Activated CD4-positive, alpha-beta memory T cell treated with anti-CD3 and anti-CD28 coated beads for 36 hours (primary cell): ENCODE measurements at regions not wholly inside any gene's neighbourhood (a gene's known extent, or its start where the extent isn't known, plus 50 kb on each side); places are given as distances from the start of the nearest gene placed in this dataset.

Source experiments
- CTCF ChIA-PET: fragments of 350-600 bp; sonication (Branson Sonifier 250); formaldehyde crosslinking; loops from one replicate; lab custom pipeline; 2021; ENCODE audit warnings: antibody characterized with exemption, inconsistent platforms; lab: Charles Lee
- POLR2A ChIA-PET: fragments of 350-600 bp; sonication (Branson Sonifier 250); formaldehyde crosslinking; loops from one replicate; lab custom pipeline; 2021; ENCODE audit warnings: antibody characterized with exemption; lab: Charles Lee
- DNase-seq: peaks from one replicate; pipeline ENCODE4 v3.0.0-alpha.2; 2020
- H3K27ac Mint-ChIP-seq: one replicate; pipeline ENCODE4 v1.8.0; 2021; ENCODE audit warnings: mixed read lengths
- H3K27me3 Mint-ChIP-seq: one replicate; pipeline ENCODE4 v1.8.0; 2021; ENCODE audit warnings: mixed read lengths
- H3K36me3 Mint-ChIP-seq: one replicate; pipeline ENCODE4 v1.8.0; 2021; ENCODE audit warnings: mixed read lengths
- H3K4me1 Mint-ChIP-seq: one replicate; pipeline ENCODE4 v1.8.0; 2021; ENCODE audit warnings: low read depth, mixed read lengths
- H3K4me3 Mint-ChIP-seq: one replicate; pipeline ENCODE4 v1.8.0; 2021; ENCODE audit warnings: mild to moderate bottlenecking, mixed read lengths
- H3K9me3 Mint-ChIP-seq: one replicate; pipeline ENCODE4 v1.8.0; 2021; ENCODE audit warnings: mixed read lengths
- intact Hi-C: fragments of 100-400 bp; cut with micrococcal nuclease; formaldehyde crosslinking; loops from one replicate; pipeline ENCODE4 v1.15.1; 2023

- no peak for DNase-seq
- peaks cover 4% of the 10 kb centered on the region for H3K9me3 Mint-ChIP-seq
- ChIA-PET POLR2A (no interaction called here), CTCF (no interaction called here)
- H3K4me3 Mint-ChIP-seq: no peak overlapping the region
- no peak overlapping the region for H3K27ac Mint-ChIP-seq
- H3K4me1 Mint-ChIP-seq: no peaks in the 10 kb centered on the region
- peaks cover 13% of the 10 kb centered on the region for H3K27me3 Mint-ChIP-seq
- intact Hi-C loops: no loop called here
- H3K36me3 Mint-ChIP-seq: no peaks in the 10 kb centered on the region
Measured at GRCh38 chr10:14468023-14468441, 137.3 kb upstream of the FRMD4A start.

GRCh38 chr10:14466257-14466656, 135.5 kb upstream of the FRMD4A start:
- DNase-seq: no peak
- intact Hi-C loops: no loop called here
- Mint-ChIP-seq H3K9me3 (peaks cover 4% of the 10 kb centered on the region), H3K4me1 (no peaks in the 10 kb centered on the region), H3K27ac (no peak overlapping the region), H3K27me3 (peaks cover 12% of the 10 kb centered on the region), H3K36me3 (no peaks in the 10 kb centered on the region), H3K4me3 (no peak overlapping the region)
- CTCF ChIA-PET: interaction anchor here (0.6 kb wide), 1 partner anchor 169 kb away, joined by 3 read pairs; no protein-coding TSS in a partner anchor
- POLR2A ChIA-PET: no interaction called here

GRCh38 chr10:14460447-14460846, 129.7 kb upstream of the FRMD4A start:
- Mint-ChIP-seq H3K9me3 (peaks cover 11% of the 10 kb centered on the region), H3K36me3 (no peaks in the 10 kb centered on the region), H3K27me3 (peaks cover 3% of the 10 kb centered on the region), H3K27ac (no peak overlapping the region), H3K4me3 (no peak overlapping the region), H3K4me1 (no peaks in the 10 kb centered on the region)
- POLR2A ChIA-PET: no interaction called here
- intact Hi-C loops: no loop called here
- no peak for DNase-seq
- CTCF ChIA-PET: interaction anchor here (1.7 kb wide), 1 partner anchor 263 kb away, joined by 3 read pairs; no protein-coding TSS in a partner anchor

- no peaks in the 10 kb centered on the region for H3K4me1 Mint-ChIP-seq
- POLR2A ChIA-PET: no interaction called here
Measured at GRCh38 chr10:14459665-14460064, 128.9 kb upstream of the FRMD4A start.

GRCh38 chr10:14456870-14457266, 126.1 kb upstream of the FRMD4A start:
- H3K27me3 Mint-ChIP-seq: peaks cover 3% of the 10 kb centered on the region
- intact Hi-C loops: no loop called here
- no peaks in the 10 kb centered on the region for H3K4me1 Mint-ChIP-seq
- H3K36me3 Mint-ChIP-seq: no peaks in the 10 kb centered on the region
- CTCF ChIA-PET: no interaction called here
- DNase-seq: no peak
- POLR2A ChIA-PET: no interaction called here
- H3K9me3 Mint-ChIP-seq: peaks cover 7% of the 10 kb centered on the region
- no peak overlapping the region for H3K27ac Mint-ChIP-seq
- no peak overlapping the region for H3K4me3 Mint-ChIP-seq

More at GRCh38 chr10:14459665-14460064, 128.9 kb upstream of the FRMD4A start:
- no peak for DNase-seq
- H3K4me3 Mint-ChIP-seq: no peak overlapping the region
- no peaks in the 10 kb centered on the region for H3K36me3 Mint-ChIP-seq
- H3K27ac Mint-ChIP-seq: no peak overlapping the region
- intact Hi-C loops: no loop called here
- CTCF ChIA-PET: interaction anchor here (1.7 kb wide), 1 partner anchor 262 kb away, joined by 3 read pairs; no protein-coding TSS in a partner anchor
- H3K27me3 Mint-ChIP-seq: peaks cover 3% of the 10 kb centered on the region
- H3K9me3 Mint-ChIP-seq: peaks cover 11% of the 10 kb centered on the region

- ChIA-PET CTCF (no interaction called here), POLR2A (no interaction called here)
- no peak overlapping the region for H3K27ac Mint-ChIP-seq
- no peaks in the 10 kb centered on the region for H3K27me3 Mint-ChIP-seq
- intact Hi-C loops: no loop called here
- peaks cover 7% of the 10 kb centered on the region for H3K9me3 Mint-ChIP-seq
- no peak for DNase-seq
- H3K36me3 Mint-ChIP-seq: no peaks in the 10 kb centered on the region
- H3K4me1 Mint-ChIP-seq: no peaks in the 10 kb centered on the region
- no peak overlapping the region for H3K4me3 Mint-ChIP-seq
Measured at GRCh38 chr10:14456218-14456869, 125.6 kb upstream of the FRMD4A start.

GRCh38 chr10:14454629-14455028, 123.9 kb upstream of the FRMD4A start:
- CTCF ChIA-PET: no interaction called here

GRCh38 chr10:14454206-14454605, 123.5 kb upstream of the FRMD4A start:
- H3K4me1 Mint-ChIP-seq: no peaks in the 10 kb centered on the region
- intact Hi-C loops: no loop called here
- H3K4me3 Mint-ChIP-seq: no peak overlapping the region
- CTCF ChIA-PET: interaction anchor here (0.5 to 1.2 kb wide), 3 partner anchors 113 to 256 kb away, joined by 3 read pairs; no protein-coding TSS in a partner anchor
- no peak for DNase-seq
- H3K9me3 Mint-ChIP-seq: peaks cover 7% of the 10 kb centered on the region
- H3K36me3 Mint-ChIP-seq: no peaks in the 10 kb centered on the region
- no peak overlapping the region for H3K27ac Mint-ChIP-seq
- H3K27me3 Mint-ChIP-seq: no peaks in the 10 kb centered on the region
- POLR2A ChIA-PET: interaction anchor here (1.2 kb wide), 1 partner anchor 269 kb away, joined by 4 read pairs; no protein-coding TSS in a partner anchor

More at GRCh38 chr10:14454629-14455028, 123.9 kb upstream of the FRMD4A start:
- Mint-ChIP-seq H3K4me1 (no peaks in the 10 kb centered on the region), H3K9me3 (peaks cover 7% of the 10 kb centered on the region), H3K36me3 (no peaks in the 10 kb centered on the region), H3K4me3 (no peak overlapping the region), H3K27ac (no peak overlapping the region), H3K27me3 (no peaks in the 10 kb centered on the region)
- DNase-seq: no peak
- POLR2A ChIA-PET: interaction anchor here (1.2 kb wide), 1 partner anchor 269 kb away, joined by 4 read pairs; no protein-coding TSS in a partner anchor
- intact Hi-C loops: no loop called here

- Mint-ChIP-seq H3K27me3 (no peaks in the 10 kb centered on the region), H3K9me3 (peaks cover 7% of the 10 kb centered on the region), H3K4me3 (no peak overlapping the region), H3K36me3 (no peaks in the 10 kb centered on the region), H3K27ac (no peak overlapping the region), H3K4me1 (no peaks in the 10 kb centered on the region)
- DNase-seq: no peak
- ChIA-PET POLR2A (no interaction called here), CTCF (interaction anchor here (0.5 to 1.2 kb wide), 3 partner anchors 112 to 255 kb away, joined by 3 read pairs; no protein-coding TSS in a partner anchor)
- intact Hi-C loops: no loop called here
Measured at GRCh38 chr10:14453593-14453992, 122.9 kb upstream of the FRMD4A start.

GRCh38 chr10:14451341-14451740, 120.6 kb upstream of the FRMD4A start:
- intact Hi-C loops: no loop called here
- CTCF ChIA-PET: no interaction called here
- H3K9me3 Mint-ChIP-seq: no peaks in the 10 kb centered on the region
- no peaks in the 10 kb centered on the region for H3K36me3 Mint-ChIP-seq
- no peak for DNase-seq
- H3K27me3 Mint-ChIP-seq: no peaks in the 10 kb centered on the region
- no peaks in the 10 kb centered on the region for H3K4me1 Mint-ChIP-seq
- POLR2A ChIA-PET: no interaction called here
- no peak overlapping the region for H3K27ac Mint-ChIP-seq
- no peak overlapping the region for H3K4me3 Mint-ChIP-seq

- Mint-ChIP-seq H3K4me1 (no peaks in the 10 kb centered on the region), H3K27me3 (no peaks in the 10 kb centered on the region), H3K27ac (no peak overlapping the region), H3K36me3 (no peaks in the 10 kb centered on the region), H3K4me3 (no peak overlapping the region), H3K9me3 (no peaks in the 10 kb centered on the region)
- DNase-seq: no peak
- ChIA-PET CTCF (no interaction called here), POLR2A (no interaction called here)
- intact Hi-C loops: no loop called here
Measured at GRCh38 chr10:14450041-14450491, 119.3 kb upstream of the FRMD4A start.

GRCh38 chr10:14449293-14449815, 118.6 kb upstream of the FRMD4A start:
- H3K27ac Mint-ChIP-seq: no peak overlapping the region
- no peaks in the 10 kb centered on the region for H3K27me3 Mint-ChIP-seq
- POLR2A ChIA-PET: no interaction called here
- no peak overlapping the region for H3K4me3 Mint-ChIP-seq
- H3K36me3 Mint-ChIP-seq: no peaks in the 10 kb centered on the region
- H3K9me3 Mint-ChIP-seq: no peaks in the 10 kb centered on the region
- intact Hi-C loops: no loop called here
- DNase-seq: no peak
- CTCF ChIA-PET: no interaction called here
- H3K4me1 Mint-ChIP-seq: no peaks in the 10 kb centered on the region
